Lower leg skin (tissue), 3 donors: ENCODE measurements at regions not wholly inside any gene's neighbourhood (a gene's known extent, or its start where the extent isn't known, plus 50 kb on each side); places are given as distances from the start of the nearest gene placed in this dataset.

Experiments
- CTCF ChIP-seq, 3 donors: fragments of 450-650 bp; IDR thresholded peaks; one replicate each; pipeline ENCODE4 v1.5.1; 2016; ENCODE audit warnings: antibody characterized with exemption in 3 of 3, mild to moderate bottlenecking in 3 of 3, moderate library complexity in 2 of 3
- POLR2A ChIP-seq, 2 donors: fragments of 450-650 bp; IDR thresholded peaks; one replicate each; pipeline ENCODE4 v1.6.1; 2016 to 2017; ENCODE audit warnings: antibody characterized with exemption in 2 of 2, mild to moderate bottlenecking in 1 of 2, moderate library complexity in 1 of 2

DNA sequence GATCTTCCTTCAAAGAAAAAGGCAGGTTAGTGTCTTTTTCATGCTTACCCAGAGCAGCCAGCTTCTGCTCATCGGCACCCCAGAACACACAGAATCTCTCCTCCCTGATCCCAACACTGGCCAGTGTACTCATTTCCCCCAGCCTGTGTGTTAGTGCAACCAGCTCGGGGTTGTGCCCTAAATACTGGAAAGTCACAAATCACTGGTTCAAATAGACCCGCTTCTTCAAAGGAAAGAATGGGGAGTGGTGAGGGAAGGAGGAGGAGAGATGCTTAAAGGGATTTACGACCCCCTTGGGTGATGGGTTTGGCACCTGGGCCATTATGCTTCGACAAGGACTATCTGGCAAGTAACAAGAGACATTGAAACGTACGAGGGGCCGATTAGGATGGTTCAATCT lies 114.0 kb downstream of the FOXB1 start:
- TF ChIP-seq CTCF (IDR thresholded peaks at IDR 0.05) = no peak
- no peak for TF ChIP-seq POLR2A (IDR thresholded peaks at IDR 0.05)
